GM21717 (cell line): ENCODE measurements at regions not wholly inside any gene's neighbourhood (a gene's known extent, or its start where the extent isn't known, plus 50 kb on each side); places are given as distances from the start of the nearest gene placed in this dataset.

Source experiments
- ATAC-seq: cut with Tn5 transposase; IDR thresholded peaks from one replicate; pipeline ENCODE4 v1.9.1; 2021; ENCODE audit warnings: mild to moderate bottlenecking, moderate library complexity; ENCODE audit not compliant: unreplicated experiment

DNA sequence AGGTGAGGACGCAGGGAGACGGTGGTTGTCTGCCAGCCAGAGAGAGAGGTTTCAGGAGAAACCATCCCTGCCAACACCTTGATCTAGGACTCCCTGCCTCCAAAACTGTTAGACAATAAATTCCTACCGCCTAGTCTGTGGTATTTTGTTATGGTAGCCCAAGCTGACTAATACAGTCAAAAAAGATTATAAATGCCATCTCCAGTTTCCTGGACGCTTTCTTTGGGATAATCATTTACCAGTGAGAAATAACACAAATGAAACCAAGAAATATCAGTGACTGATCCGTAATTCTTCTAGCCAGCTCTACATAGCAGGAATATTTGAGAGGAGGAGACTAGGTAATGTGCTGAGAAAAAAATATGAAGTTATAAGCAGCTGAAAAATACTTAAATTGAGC is 707.8 kb upstream of the LMCD1 start:
- ATAC-seq: no peak

- no peak for ATAC-seq
Measured at GRCh38 chr3:7798276-7798675, 703.3 kb upstream of the LMCD1 start.

DNA sequence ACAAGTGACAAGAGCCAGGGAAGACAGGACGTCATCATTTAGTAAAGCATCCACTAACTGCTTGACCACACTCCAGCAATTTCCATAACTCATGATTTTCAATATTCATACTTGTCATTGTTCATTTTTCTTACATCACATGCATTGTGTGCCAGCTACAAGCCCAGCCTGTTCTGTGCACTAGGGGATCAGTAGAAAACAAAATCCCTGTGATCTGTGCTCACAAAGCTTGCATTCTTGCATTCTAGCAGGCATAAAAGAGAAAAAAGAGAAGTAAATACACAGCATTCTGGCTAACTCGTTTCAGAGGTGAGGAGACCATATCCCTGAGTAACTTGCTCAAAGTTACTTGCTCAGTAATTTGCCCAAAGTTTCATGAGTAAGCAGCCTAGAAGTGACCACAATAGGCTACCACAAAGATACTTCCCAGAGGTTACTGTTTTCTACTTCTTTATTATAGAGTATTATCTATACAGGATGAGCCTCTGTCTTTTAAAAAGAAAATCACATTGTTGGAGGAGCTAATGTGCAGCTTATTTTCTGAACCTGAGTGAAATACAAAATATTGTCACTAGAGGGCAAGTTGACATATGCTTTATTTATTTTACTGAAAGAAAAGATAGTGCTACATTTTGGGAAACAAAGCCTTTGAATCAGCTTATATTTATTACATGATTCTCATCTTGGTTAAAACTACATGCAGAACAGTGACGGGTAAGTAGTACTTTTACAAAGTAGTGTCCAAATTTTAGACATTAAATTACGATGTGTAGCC is 701.4 kb upstream of the LMCD1 start:
- ATAC-seq: no peak

DNA sequence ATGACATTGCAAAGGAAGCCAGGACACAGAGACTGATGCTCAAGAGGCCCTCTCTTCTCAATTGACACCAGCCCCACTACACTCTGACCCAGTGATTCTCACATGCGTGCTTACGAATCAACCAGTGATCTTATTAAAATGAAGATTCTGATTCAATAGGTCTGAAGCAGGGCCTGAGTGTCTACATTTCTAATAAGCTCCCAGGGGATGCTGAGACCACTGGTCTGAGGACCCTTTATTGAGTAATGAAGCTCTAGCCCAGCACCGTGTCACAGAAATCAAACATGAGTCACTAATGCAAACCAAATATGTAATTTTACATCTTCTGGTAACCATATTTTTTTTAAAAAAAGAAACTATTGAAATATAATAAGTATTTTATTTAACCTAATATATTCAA is 689.1 kb upstream of the LMCD1 start:
- no peak for ATAC-seq

DNA sequence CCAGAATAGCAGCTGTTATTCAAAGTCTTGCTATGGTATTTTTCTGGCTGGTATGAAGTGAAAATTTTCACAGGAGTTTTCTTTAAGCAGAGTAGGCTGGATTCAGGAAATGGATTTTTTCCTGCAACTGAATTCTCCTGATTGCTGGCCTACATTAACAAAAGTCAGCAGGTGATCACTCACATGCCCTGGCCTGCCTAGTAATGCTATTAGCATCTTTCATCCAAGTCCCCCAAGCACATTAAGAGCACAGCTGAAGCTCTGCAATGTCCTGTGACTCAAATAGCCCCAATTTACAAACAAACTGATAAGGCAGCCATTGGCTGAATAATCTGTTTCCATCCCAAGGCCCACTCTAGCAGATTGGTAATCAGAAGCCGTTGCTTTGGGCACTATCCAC is 688.3 kb upstream of the LMCD1 start:
- ATAC-seq: no peak

GRCh38 chr3:7817239-7817638 is 684.4 kb upstream of the LMCD1 start:
- ATAC-seq: no peak

- no peak for ATAC-seq
Measured at GRCh38 chr3:7820969-7821368, 680.7 kb upstream of the LMCD1 start.

DNA sequence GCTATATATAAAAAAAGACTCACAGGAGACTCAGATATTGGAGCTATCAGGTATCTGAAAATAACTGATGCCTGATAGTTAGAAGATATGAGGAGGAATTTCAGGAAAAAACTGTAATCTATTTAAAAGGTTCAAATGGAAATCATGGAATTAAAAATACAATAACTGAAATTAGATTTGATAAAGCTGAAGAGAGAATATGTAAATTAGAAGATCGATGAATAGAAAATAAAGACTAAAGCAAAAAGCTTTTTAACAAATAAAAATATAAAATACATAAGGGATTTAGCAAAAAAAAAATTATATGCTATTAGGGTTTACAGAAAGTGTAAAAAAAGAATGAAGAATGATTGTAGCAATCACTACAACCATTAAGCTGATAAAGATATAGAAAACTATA is 679.8 kb upstream of the LMCD1 start:
- ATAC-seq: no peak

- no peak for ATAC-seq
Measured at GRCh38 chr3:7841451-7841850, 660.2 kb upstream of the LMCD1 start.

- ATAC-seq: no peak
Measured at GRCh38 chr3:7843441-7843840, 658.2 kb upstream of the LMCD1 start.

DNA sequence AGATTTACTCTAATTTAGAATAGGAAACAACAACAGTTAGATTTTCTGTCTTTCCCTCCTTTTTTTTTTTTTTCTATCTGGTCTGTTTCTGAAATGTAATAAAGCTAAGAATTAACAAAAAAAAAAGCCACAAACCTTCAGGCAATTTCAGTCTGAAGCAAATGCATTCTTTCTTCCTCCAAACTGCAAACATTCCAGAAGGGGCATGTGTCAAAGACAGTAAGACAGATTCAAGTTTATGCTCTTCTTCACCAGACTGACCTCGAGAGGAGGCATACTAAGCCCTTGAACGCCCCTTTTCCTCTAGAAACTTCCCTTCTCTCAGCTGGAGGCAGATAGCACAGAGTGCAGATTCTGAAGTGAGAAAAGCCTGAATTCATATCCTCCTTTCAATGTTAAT is 654.6 kb upstream of the LMCD1 start:
- ATAC-seq: no peak

DNA sequence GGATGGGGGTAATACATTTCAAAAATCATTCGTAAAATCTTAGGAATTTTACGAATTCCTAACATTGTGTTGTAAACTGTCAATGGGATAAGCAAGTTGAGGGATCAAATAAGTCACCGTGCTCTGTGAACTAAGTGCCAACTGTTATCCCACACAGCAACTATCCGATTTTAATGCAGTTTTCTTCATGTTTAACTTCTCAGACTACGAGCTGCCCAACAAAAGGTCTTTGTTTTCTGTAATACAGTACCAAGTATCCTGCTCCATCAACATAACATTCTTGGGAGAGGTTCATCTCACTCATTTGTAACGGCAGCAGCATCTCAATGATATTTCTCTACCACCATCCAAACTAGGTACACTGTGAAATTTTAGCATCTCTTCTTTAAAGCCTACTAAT is 654.1 kb upstream of the LMCD1 start:
- ATAC-seq: no peak

- no peak for ATAC-seq
Measured at GRCh38 chr3:7854266-7854665, 647.4 kb upstream of the LMCD1 start.

- ATAC-seq: no peak
Measured at GRCh38 chr3:7854721-7855120, 646.9 kb upstream of the LMCD1 start.

DNA sequence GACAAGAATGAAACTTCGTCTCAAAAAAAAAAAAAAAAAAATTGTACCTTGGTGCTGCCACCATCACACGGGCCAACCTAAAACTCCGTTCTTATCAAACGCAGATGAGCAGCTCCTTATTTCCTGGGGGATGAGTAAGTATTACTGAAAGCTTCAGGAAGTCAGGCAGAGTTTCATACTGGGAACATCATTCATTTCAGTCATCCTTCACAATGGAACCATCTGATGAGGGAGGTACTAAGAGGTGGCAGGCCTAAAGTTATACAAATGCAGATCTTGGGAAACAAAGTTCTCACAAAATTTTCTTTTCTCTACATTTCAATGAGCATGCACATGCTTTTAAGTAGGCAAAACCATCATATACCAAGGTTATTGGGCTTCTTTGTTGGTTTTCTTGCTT is 636.0 kb upstream of the LMCD1 start:
- ATAC-seq: no peak

DNA sequence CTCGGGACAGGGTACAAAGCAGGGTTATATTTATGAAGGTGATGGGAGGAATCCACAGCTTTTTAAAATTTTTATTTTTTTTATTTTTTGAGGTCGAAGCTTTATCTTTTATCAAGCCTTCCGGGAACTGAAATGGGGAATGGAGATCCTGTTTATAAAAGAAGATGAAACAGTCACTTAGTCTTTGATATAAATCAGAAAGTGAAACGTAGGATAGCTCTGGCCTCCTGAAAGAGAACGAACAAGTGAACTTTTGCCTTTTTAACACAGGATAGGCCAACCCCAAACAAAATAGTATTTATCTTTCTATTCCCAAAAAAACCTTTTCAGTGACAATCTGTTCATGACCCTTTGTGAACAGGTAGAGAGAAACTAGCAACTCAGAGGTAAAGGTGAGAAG is 634.0 kb upstream of the LMCD1 start:
- ATAC-seq: no peak

- ATAC-seq: no peak
Measured at GRCh38 chr3:7871003-7871560, 630.5 kb upstream of the LMCD1 start.

- no peak for ATAC-seq
Measured at GRCh38 chr3:7874116-7874515, 627.5 kb upstream of the LMCD1 start.

DNA sequence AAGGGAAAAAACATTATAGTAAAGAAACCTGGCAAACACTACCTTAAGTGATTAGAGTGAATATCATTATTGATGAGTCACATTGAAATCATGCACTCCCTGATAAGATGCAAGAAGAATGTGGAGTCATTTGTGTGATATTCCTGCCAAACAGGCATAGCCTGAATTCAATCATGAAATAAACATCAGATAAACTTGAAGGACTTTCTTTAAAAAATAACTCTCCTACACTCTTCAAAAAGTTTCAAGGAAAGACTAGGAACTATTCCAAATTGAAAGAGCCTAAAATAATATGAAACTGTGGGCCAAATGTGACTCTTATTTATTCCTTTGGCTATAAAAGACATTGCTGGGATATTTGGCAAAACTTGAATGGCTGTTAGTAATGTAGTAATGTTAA is 625.7 kb upstream of the LMCD1 start:
- ATAC-seq: no peak

DNA sequence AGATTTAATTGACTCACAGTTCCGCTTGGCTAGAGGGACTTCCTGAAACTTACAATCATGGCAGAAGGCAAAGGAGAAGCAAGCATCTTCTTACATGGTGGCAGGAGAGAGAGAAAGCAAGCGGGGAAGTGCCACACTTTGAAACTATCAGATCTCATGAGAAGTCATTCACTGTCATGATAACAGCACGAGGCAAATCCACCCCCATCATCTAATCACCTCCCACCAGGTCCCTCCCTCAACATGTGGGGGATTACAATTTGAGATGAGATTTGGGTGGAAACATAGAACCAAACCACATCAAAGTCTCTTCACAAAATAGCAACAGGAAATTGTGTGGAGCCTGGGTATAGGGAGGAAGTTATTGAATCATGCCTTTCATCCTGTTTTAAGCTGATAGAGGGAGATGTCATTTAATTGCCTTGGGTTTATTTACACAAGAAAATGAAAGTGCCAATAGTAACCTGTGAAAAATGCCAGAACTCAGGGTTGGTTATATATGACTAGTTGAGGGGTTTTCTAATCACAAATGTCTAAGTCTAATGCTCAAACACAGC is 624.8 kb upstream of the LMCD1 start:
- ATAC-seq: no peak

- no peak for ATAC-seq
Measured at GRCh38 chr3:7877312-7877711, 624.3 kb upstream of the LMCD1 start.

DNA sequence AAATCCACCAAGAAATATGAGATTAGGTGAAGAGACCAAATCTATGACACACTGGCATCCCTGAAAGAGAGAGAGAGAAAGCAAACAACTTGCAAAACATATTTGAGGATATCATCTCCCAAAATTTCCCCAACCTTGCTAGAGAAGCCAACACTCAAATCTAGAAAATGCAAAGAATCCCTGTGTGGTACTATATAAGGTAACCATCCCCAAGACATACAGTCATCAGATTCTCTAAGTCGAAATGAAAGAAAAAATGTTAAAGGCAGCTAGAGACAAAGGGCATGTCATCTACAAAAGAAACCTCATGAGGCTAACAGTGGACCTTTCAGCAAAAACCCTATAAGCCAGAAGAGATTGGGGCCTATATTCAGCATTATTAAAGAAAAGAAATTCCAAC is 622.1 kb upstream of the LMCD1 start:
- ATAC-seq: no peak

GRCh38 chr3:7881946-7882345 is 619.7 kb upstream of the LMCD1 start:
- ATAC-seq: no peak
